Fibroblast of mammary gland (primary cell): ENCODE measurements at regions not wholly inside any gene's neighbourhood (a gene's known extent, or its start where the extent isn't known, plus 50 kb on each side); places are given as distances from the start of the nearest gene placed in this dataset.

ENCODE experiments used
- DNase-seq: peaks from one replicate; pipeline ENCODE4 v3.0.0-alpha.2; 2010; ENCODE audit warnings: low read depth
- H3K4me3 ChIP-seq: 2 replicates; pipeline ENCODE4 v1.5.1; 2011; ENCODE audit warnings: low read depth, mild to moderate bottlenecking, low read length, moderate library complexity; ENCODE audit not compliant: control insufficient read depth
- TF ChIP-seq, protein P1 (sequence below): conservative IDR thresholded peaks from 2 replicates; pipeline ENCODE4 v1.5.1; 2011; ENCODE audit warnings: low read depth, low read length, inconsistent platforms; ENCODE audit not compliant: control insufficient read depth, insufficient read depth

GRCh38 chr5:89596821-89597220 lies 713.8 kb upstream of the MEF2C start:
- no peak for DNase-seq
- TF ChIP-seq, protein P1, sequence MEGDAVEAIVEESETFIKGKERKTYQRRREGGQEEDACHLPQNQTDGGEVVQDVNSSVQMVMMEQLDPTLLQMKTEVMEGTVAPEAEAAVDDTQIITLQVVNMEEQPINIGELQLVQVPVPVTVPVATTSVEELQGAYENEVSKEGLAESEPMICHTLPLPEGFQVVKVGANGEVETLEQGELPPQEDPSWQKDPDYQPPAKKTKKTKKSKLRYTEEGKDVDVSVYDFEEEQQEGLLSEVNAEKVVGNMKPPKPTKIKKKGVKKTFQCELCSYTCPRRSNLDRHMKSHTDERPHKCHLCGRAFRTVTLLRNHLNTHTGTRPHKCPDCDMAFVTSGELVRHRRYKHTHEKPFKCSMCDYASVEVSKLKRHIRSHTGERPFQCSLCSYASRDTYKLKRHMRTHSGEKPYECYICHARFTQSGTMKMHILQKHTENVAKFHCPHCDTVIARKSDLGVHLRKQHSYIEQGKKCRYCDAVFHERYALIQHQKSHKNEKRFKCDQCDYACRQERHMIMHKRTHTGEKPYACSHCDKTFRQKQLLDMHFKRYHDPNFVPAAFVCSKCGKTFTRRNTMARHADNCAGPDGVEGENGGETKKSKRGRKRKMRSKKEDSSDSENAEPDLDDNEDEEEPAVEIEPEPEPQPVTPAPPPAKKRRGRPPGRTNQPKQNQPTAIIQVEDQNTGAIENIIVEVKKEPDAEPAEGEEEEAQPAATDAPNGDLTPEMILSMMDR: no peak
- no peak overlapping the region for H3K4me3 ChIP-seq

DNA sequence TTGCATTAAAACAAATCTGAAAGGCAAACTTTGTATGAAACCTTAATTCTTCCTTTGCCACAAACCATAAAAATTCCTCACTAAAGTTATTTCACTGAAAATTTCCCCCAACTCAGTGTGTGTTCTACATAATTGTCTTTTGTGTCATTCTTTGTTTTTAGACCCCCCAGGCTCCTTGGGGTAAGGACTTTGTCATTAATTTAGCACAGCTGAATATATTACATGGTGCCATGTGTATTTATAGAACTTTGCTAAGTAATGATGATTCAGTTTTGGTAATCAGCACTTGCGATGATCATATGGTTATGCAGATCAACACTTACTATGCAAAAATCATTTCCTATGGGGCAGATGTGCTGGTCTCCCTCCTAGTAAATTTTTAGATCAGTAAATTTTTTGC lies 712.1 kb upstream of the MEF2C start:
- H3K4me3 ChIP-seq: no peak overlapping the region
- DNase-seq: peak; percentile 27
- TF ChIP-seq, protein P1: no peak

DNA sequence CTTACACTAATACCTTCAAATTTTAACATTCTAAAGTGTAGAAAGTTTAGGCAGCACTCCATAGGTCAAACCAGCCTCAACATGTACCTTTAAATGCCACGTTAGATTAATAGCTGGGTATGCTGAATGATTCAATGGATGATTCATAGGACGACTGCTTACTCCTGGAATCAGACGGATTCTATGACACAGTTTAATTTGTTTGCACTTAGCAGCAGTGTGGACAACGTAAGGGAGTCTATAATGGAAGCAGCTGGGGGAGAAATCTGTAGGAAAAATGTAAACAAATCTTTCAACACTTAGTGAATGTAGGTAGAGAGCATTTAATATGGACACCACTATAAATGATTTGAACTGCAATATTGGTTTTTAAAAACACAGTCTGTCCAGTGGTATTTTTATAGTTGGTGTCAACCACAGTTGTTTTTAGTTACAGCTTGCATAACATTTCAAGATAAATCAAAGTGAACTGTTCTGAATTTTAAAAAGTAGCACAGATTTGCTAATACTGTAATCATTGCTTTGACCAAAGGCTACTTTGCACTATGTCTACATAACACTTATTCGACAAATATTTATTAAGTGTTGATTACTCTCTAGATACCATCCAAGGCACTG lies 701.5 kb upstream of the MEF2C start:
- TF ChIP-seq, protein P1: no peak
- peak; percentile 82 for DNase-seq
- no peak overlapping the region for H3K4me3 ChIP-seq

DNA sequence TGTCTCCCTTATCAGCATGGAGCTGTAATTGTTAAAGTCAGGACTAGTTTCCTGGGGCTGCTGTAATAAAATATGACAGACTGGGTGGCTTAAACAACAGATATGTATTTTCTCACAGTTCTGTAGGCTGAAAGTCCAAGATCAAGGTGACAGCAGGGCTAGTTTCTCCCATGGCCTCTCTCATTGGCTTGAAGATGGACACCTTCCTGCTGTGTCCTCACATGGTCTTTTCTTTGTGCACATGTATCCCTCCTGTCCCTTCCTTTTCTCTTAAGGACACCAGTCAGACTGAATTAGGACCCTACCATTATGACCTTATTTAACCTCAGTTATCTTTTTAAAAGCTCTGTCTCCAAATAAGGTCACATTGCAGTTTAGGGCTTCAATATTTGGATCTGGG lies 700.5 kb upstream of the MEF2C start:
- TF ChIP-seq, protein P1: no peak
- H3K4me3 ChIP-seq: no peak overlapping the region
- DNase-seq: no peak

DNA sequence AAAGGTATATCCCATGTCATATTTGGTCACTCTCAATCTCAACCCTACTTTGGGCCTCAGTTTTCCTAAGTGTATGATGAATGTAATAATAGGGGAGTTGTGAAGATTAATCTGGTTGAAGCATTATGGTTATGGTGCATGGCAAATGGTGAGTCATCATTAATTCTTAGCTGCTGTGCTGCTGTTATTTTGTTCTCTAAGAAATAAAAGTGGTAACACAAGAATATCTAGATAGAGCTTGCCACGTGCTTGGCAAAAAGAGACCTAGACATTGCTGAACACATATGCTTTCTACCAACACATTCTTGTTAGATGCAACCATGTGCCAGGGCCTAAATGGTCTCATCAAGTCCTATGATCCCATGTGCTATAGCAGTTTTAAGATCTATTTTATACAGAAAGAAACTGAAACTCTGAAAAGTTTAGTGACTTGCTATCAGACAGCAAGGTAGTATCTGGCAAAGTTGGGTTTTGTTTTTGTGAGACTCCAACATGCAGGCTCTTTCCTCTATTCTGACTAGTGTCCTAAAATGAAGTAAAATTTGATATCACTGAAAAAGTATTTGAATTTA lies 699.9 kb upstream of the MEF2C start:
- TF ChIP-seq, protein P1: no peak
- peak; percentile 37 for DNase-seq
- no peak overlapping the region for H3K4me3 ChIP-seq

- no peak overlapping the region for H3K4me3 ChIP-seq
- no peak for DNase-seq
- TF ChIP-seq, protein P1: no peak
Observed at GRCh38 chr5:89580976-89581375, 698.0 kb upstream of the MEF2C start.
